CD4-positive, alpha-beta memory T cell (primary cell): ENCODE measurements at regions not wholly inside any gene's neighbourhood (a gene's known extent, or its start where the extent isn't known, plus 50 kb on each side); places are given as distances from the start of the nearest gene placed in this dataset.
A peak's percentile ranks its signal among the peaks of the same experiment; 100 is the strongest.

Experiments used
- CTCF ChIA-PET: fragments of 350-600 bp; sonication (Branson Sonifier 250); formaldehyde crosslinking; loops from one replicate; lab custom pipeline; 2021; ENCODE audit warnings: inconsistent platforms; ENCODE audit not compliant: partially characterized antibody; lab: Charles Lee
- POLR2A ChIA-PET: fragments of 350-600 bp; sonication (Branson Sonifier 250); formaldehyde crosslinking; loops from one replicate; lab custom pipeline; 2021; ENCODE audit not compliant: partially characterized antibody; lab: Charles Lee
- DNase-seq, 5 donors: peaks; one replicate each; pipeline versions ENCODE4 v3.0.0 to v3.0.0-alpha.2; 2020 to 2022; ENCODE audit warnings: mixed read lengths in 1 of 5
- H3K27ac ChIP-seq: one replicate; pipeline ENCODE4 v1.7.0; 2013; ENCODE audit warnings: low read depth, low read length
- H3K27me3 ChIP-seq: 2 replicates; pipeline ENCODE4 v1.7.0; 2013; ENCODE audit warnings: mild to moderate bottlenecking, low read length, moderate library complexity; ENCODE audit not compliant: insufficient read depth
- H3K36me3 ChIP-seq: 2 replicates; pipeline ENCODE4 v1.7.0; 2013; ENCODE audit warnings: mild to moderate bottlenecking, low read length, moderate library complexity; ENCODE audit not compliant: insufficient read depth
- H3K4me1 ChIP-seq: 2 replicates; pipeline ENCODE4 v1.7.0; 2013; ENCODE audit warnings: mild to moderate bottlenecking, low read length, moderate library complexity; ENCODE audit not compliant: insufficient read depth
- H3K4me3 ChIP-seq, 2 donors: one replicate each; pipeline ENCODE4 v1.7.0; 2013; ENCODE audit warnings: low read length in 2 of 2, mild to moderate bottlenecking in 1 of 2
- H3K9me3 ChIP-seq, 2 donors: one replicate each; pipeline ENCODE4 v1.7.0; 2013; ENCODE audit warnings: low read length in 2 of 2, control low read depth in 1 of 2; ENCODE audit not compliant: control insufficient read depth in 1 of 2
- H3K27ac Mint-ChIP-seq, 7 donors: one replicate each; pipeline ENCODE4 v1.8.0; 2020 to 2021; ENCODE audit warnings: mixed read lengths in 7 of 7, mild to moderate bottlenecking in 6 of 7, inconsistent platforms in 3 of 7, moderate library complexity in 3 of 7
- H3K27me3 Mint-ChIP-seq, 2 donors: one replicate each; pipeline ENCODE4 v1.8.0; 2020 to 2021; ENCODE audit warnings: mixed read lengths in 2 of 2
- H3K36me3 Mint-ChIP-seq, 2 donors: one replicate each; pipeline ENCODE4 v1.8.0; 2020 to 2021; ENCODE audit warnings: mixed read lengths in 2 of 2, inconsistent platforms in 1 of 2, mild to moderate bottlenecking in 1 of 2
- H3K4me1 Mint-ChIP-seq, 4 donors: one replicate each; pipeline ENCODE4 v1.8.0; 2020 to 2021; ENCODE audit warnings: mixed read lengths in 4 of 4, mild to moderate bottlenecking in 1 of 4
- H3K4me3 Mint-ChIP-seq, 8 donors: one replicate each; pipeline ENCODE4 v1.8.0; 2020 to 2021; ENCODE audit warnings: mixed read lengths in 8 of 8, mild to moderate bottlenecking in 7 of 8, moderate library complexity in 6 of 8, inconsistent platforms in 3 of 8
- H3K9me3 Mint-ChIP-seq, 8 donors: one replicate each; pipeline ENCODE4 v1.8.0; 2020 to 2021; ENCODE audit warnings: mixed read lengths in 8 of 8, mild to moderate bottlenecking in 5 of 8, inconsistent platforms in 3 of 8, moderate library complexity in 1 of 8
- intact Hi-C: fragments of 100-400 bp; cut with micrococcal nuclease; formaldehyde crosslinking; loops from one replicate; pipeline ENCODE4 v1.15.1; 2023

- no peak overlapping the region for H3K27ac ChIP-seq
- no peak overlapping the region for H3K4me3 Mint-ChIP-seq
- DNase-seq = no peak
- H3K27me3 Mint-ChIP-seq = peaks cover 0 to 1% of the 10 kb centered on the region in 2 donors
- H3K27ac Mint-ChIP-seq = no peak overlapping the region
- no peaks in the 10 kb centered on the region for H3K4me1 ChIP-seq
- no peaks in the 10 kb centered on the region for H3K9me3 ChIP-seq
- peaks cover 0 to 10% (median 2%) of the 10 kb centered on the region in 8 donors for H3K9me3 Mint-ChIP-seq
- H3K4me3 ChIP-seq = no peak overlapping the region
- H3K36me3 ChIP-seq = no peaks in the 10 kb centered on the region
- H3K27me3 ChIP-seq = no peaks in the 10 kb centered on the region
- ChIA-PET CTCF (no interaction called here), POLR2A (no interaction called here)
- H3K36me3 Mint-ChIP-seq = no peaks in the 10 kb centered on the region
- no peaks in the 10 kb centered on the region for H3K4me1 Mint-ChIP-seq
- intact Hi-C loops = no loop called here
These were observed 399.8 kb upstream of the USP15 start for GRCh38 chr12:61860451-61860850.

DNA sequence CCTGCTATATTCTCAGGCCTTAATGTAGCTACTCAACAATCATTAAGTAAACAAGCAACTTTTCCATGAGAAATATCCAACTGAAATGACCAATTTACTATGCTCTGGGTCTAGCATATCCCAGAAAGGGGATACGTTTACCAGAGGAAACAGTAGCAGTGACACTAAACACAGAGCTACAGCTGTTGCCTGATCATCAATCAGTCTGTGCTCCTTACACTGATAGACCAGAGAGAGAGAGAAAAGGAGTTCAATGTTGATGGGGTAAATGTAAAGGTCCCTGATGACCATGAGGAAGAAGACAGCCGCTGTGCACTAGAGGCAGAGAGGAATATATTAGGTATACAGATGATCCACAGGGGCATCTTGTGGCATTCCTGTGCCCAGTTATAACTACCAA lies 397.2 kb upstream of the USP15 start:
- CTCF ChIA-PET = no interaction called here
- no peak overlapping the region for H3K4me3 ChIP-seq
- POLR2A ChIA-PET = no interaction called here
- Mint-ChIP-seq H3K36me3 (no peaks in the 10 kb centered on the region), H3K9me3 (peaks cover 0 to 10% (median 1%) of the 10 kb centered on the region in 8 donors), H3K4me1 (no peaks in the 10 kb centered on the region), H3K4me3 (no peak overlapping the region), H3K27ac (no peak overlapping the region), H3K27me3 (no peaks in the 10 kb centered on the region)
- no peaks in the 10 kb centered on the region for H3K9me3 ChIP-seq
- no peak for DNase-seq
- no peaks in the 10 kb centered on the region for H3K4me1 ChIP-seq
- no peaks in the 10 kb centered on the region for H3K36me3 ChIP-seq
- intact Hi-C loops = no loop called here
- no peak overlapping the region for H3K27ac ChIP-seq
- H3K27me3 ChIP-seq = no peaks in the 10 kb centered on the region

DNA sequence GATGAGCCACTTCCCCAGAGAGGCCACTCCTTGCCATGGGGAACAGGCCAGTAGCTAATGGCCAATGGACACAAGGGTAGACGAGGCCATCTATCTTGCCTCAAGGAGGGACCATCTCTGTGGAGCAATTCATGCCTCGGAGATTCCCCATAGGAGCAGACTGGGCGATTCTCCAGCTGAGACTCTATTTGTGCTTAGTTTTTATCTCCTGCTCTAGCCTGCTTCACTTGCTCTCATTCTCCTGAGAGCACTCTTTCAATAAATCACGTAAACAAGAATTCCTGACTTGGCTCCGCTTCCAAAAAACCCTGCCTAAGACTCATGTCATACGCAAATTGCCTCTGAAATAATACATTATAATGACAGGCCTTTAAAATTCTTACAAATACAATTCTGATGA lies 396.4 kb upstream of the USP15 start:
- no peak for DNase-seq
- Mint-ChIP-seq H3K27me3 (no peaks in the 10 kb centered on the region), H3K36me3 (no peaks in the 10 kb centered on the region), H3K4me1 (no peaks in the 10 kb centered on the region), H3K27ac (no peak overlapping the region), H3K9me3 (peaks cover 0 to 9% (median 1%) of the 10 kb centered on the region in 8 donors), H3K4me3 (no peak overlapping the region)
- no peak overlapping the region for H3K4me3 ChIP-seq
- H3K36me3 ChIP-seq = no peaks in the 10 kb centered on the region
- H3K9me3 ChIP-seq = no peaks in the 10 kb centered on the region
- POLR2A ChIA-PET = no interaction called here
- intact Hi-C loops = no loop called here
- no peaks in the 10 kb centered on the region for H3K27me3 ChIP-seq
- CTCF ChIA-PET = no interaction called here
- H3K4me1 ChIP-seq = no peaks in the 10 kb centered on the region
- H3K27ac ChIP-seq = no peak overlapping the region

DNA sequence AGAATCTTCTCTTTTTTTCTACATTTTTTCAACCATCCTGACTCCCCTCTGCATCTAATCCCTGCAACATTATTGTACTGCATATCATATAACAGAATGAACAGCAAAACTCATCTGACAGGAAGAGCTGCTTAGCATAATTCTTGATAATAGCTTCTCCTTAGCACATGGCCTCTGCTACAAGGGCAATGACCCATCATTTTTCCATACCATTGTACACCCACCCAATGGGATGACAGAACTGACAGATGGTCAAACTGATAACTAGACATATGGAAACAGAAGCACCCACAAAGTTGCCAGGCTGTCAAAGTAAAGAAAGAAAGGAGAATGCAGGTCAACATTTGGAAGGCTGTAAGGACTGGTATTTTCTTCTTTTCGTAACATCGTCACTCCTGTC lies 390.4 kb upstream of the USP15 start:
- ChIA-PET CTCF (no interaction called here), POLR2A (no interaction called here)
- peaks cover 0 to 2% (median 0%) of the 10 kb centered on the region in 8 donors for H3K9me3 Mint-ChIP-seq
- Histone ChIP-seq H3K9me3 (no peaks in the 10 kb centered on the region), H3K4me3 (no peak overlapping the region), H3K36me3 (no peaks in the 10 kb centered on the region), H3K27ac (no peak overlapping the region), H3K27me3 (no peaks in the 10 kb centered on the region), H3K4me1 (no peaks in the 10 kb centered on the region)
- H3K27me3 Mint-ChIP-seq = no peaks in the 10 kb centered on the region
- intact Hi-C loops = no loop called here
- DNase-seq = no peak
- H3K4me1 Mint-ChIP-seq = no peaks in the 10 kb centered on the region
- no peaks in the 10 kb centered on the region for H3K36me3 Mint-ChIP-seq
- no peak overlapping the region for H3K4me3 Mint-ChIP-seq
- H3K27ac Mint-ChIP-seq = no peak overlapping the region

DNA sequence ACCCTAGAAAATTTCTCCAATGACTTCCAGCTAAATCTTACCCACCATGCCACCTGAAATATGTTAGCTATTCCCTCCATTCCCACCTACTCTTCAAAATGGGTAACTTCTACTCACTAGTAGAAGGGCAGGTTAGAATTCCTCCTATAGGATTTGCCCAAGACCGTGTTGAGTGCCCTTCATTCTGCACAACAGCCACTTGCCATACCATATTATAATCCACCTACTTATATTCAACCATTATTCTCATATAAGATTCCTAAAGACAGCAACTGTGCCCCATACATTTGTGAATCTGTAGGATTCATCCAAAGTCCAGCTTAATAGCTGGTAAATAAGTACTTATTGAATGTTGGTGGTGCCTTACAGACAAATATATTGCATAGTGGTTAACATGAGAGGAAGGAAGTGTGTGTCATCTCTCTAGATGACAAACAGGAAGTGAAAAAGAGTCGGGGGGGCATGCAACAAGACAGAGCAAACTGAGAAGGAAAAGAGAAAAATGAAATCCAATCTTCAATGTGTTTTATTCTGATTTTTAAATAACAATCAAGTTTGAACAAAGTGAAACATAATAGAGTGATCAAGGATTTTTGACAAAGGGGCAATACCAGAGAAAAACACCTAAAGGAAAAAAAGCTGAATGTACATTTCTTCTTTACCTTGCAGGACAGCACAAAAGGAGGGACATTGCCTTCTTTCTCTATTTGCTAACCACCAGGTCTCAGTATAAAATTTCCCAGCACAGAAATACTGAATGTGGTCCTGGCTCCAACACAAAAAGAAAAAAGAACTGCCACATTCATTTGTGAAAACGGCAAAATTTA lies 389.3 kb upstream of the USP15 start:
- H3K4me3 Mint-ChIP-seq = peak overlapping the region in 1 of 8 donors; percentile 23
- Histone ChIP-seq H3K36me3 (no peaks in the 10 kb centered on the region), H3K4me3 (no peak overlapping the region), H3K4me1 (no peaks in the 10 kb centered on the region), H3K9me3 (no peaks in the 10 kb centered on the region), H3K27me3 (no peaks in the 10 kb centered on the region), H3K27ac (no peak overlapping the region)
- H3K27ac Mint-ChIP-seq = peak overlapping the region in 1 of 7 donors; percentile 44
- peaks cover 0 to 2% (median 0%) of the 10 kb centered on the region in 8 donors for H3K9me3 Mint-ChIP-seq
- intact Hi-C loops = no loop called here
- DNase-seq = peak in 2 of 5 donors; percentile 1 to 12
- no peaks in the 10 kb centered on the region for H3K27me3 Mint-ChIP-seq
- H3K4me1 Mint-ChIP-seq = no peaks in the 10 kb centered on the region
- ChIA-PET CTCF (no interaction called here), POLR2A (no interaction called here)
- H3K36me3 Mint-ChIP-seq = no peaks in the 10 kb centered on the region

- Mint-ChIP-seq H3K4me1 (no peaks in the 10 kb centered on the region), H3K36me3 (no peaks in the 10 kb centered on the region), H3K9me3 (peaks cover 0 to 2% (median 0%) of the 10 kb centered on the region in 8 donors), H3K27me3 (no peaks in the 10 kb centered on the region), H3K4me3 (peak overlapping the region in 1 of 8 donors; percentile 23), H3K27ac (peak overlapping the region in 1 of 7 donors; percentile 44)
- ChIA-PET POLR2A (no interaction called here), CTCF (no interaction called here)
- H3K27ac ChIP-seq = no peak overlapping the region
- H3K4me3 ChIP-seq = no peak overlapping the region
- no peaks in the 10 kb centered on the region for H3K9me3 ChIP-seq
- no peaks in the 10 kb centered on the region for H3K27me3 ChIP-seq
- DNase-seq = no peak
- intact Hi-C loops = no loop called here
- H3K4me1 ChIP-seq = no peaks in the 10 kb centered on the region
- no peaks in the 10 kb centered on the region for H3K36me3 ChIP-seq
These were observed 388.8 kb upstream of the USP15 start for GRCh38 chr12:61871485-61871810.

DNA sequence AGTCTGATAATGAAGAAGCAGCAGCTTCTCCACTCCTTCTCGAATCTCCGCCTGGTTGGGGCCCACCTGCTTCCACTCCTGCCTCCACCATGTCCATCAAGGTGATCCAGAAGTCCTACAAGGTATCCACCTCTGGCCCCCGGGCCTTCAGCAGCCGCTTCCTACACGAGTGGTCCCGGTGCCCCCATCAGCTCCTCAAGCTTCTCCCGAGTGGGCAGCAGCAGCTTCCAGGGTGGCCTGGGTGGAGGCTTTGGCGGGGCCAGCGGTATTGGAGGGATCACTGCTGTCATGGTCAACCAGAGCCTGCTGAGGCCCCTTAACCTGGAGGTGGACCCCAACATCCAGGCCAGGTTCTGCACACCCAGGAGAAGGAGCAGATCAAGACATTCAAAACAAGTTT lies 381.0 kb upstream of the USP15 start:
- intact Hi-C loops = no loop called here
- H3K27ac ChIP-seq = no peak overlapping the region
- H3K4me3 ChIP-seq = no peak overlapping the region
- no peaks in the 10 kb centered on the region for H3K4me1 ChIP-seq
- no peaks in the 10 kb centered on the region for H3K36me3 Mint-ChIP-seq
- DNase-seq = no peak
- H3K4me1 Mint-ChIP-seq = no peaks in the 10 kb centered on the region
- H3K4me3 Mint-ChIP-seq = no peak overlapping the region
- H3K27me3 ChIP-seq = no peaks in the 10 kb centered on the region
- H3K27me3 Mint-ChIP-seq = no peaks in the 10 kb centered on the region
- ChIA-PET CTCF (no interaction called here), POLR2A (no interaction called here)
- no peaks in the 10 kb centered on the region for H3K9me3 ChIP-seq
- H3K27ac Mint-ChIP-seq = no peak overlapping the region
- H3K9me3 Mint-ChIP-seq = peaks cover 0 to 16% (median 2%) of the 10 kb centered on the region in 8 donors
- H3K36me3 ChIP-seq = no peaks in the 10 kb centered on the region
